Inflammatory macrophage treated with lipopolysaccharide for 4 hours (primary cell): ENCODE measurements at regions not wholly inside any gene's neighbourhood (a gene's known extent, or its start where the extent isn't known, plus 50 kb on each side); places are given as distances from the start of the nearest gene placed in this dataset.
"Not testable (repeated sequence)": the region's sequence is repeated elsewhere in the genome, so short reads cannot be mapped to it uniquely, and the experiment has no call there.

Experiments used
- DNase-seq: peaks from one replicate; pipeline ENCODE4 v3.0.0-alpha.2; 2020

DNA sequence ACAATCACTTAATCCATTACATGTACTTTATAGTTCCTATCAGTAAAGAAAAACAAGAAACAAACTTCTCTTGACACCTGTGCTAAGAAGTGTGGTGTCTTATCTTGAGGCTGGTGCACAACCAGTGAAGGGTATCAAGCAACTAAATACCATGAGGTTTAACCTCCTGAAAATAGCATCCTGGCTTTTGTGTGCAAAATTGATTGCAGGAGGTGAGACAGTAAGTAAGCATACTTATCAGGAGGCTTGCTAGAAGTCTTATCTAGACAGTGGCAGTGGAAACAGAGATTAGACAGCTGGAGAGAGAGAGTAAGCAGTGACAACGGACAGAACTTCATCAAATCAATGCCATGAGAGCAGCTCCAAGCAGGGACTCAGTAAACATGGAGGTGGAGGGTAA lies 730.3 kb downstream of the DNAH5 start:
- DNase-seq, result no peak

DNA sequence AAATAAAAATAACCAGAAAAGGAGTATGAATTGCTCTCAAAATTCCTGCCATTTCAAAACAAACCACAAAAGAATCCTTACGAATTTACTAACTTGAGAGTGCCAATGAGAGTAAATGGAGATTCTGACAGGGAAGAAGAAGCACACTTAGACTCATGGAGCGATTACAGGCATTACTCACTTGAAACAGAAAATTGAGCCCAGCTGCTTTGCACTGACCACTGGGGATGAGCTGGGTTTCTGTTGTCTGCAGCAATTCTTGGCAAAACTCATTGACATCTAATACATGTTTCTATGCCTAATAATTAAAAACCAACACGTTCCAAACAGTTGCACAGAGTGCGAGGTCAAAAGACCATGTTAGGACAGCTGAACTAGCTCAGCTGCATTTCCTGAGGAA lies 731.6 kb downstream of the DNAH5 start:
- DNase-seq, result no peak

- DNase-seq, result no peak
Measured at GRCh38 chr5:13211064-13211463, 733.4 kb downstream of the DNAH5 start.

DNA sequence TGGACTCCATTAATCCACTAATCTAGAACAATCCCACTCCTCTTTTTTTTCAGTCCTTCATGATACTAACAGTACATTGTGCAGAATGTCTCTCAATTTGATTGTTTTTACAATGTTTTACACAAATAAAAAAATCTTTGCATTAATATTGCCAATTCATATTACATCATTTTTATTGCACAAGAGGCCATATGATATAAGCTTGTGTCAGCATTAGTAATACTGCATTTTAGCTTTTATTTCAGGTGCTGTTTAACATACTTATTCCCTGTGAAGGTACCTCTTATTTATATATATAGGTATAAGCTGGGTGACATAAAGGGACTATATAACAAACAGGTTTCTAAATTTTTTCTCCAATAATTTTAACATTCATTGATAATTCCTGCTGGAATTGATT lies 737.4 kb downstream of the DNAH5 start:
- no peak for DNase-seq

- DNase-seq, result no peak
Measured at GRCh38 chr5:13201022-13201421, 743.5 kb downstream of the DNAH5 start.

DNA sequence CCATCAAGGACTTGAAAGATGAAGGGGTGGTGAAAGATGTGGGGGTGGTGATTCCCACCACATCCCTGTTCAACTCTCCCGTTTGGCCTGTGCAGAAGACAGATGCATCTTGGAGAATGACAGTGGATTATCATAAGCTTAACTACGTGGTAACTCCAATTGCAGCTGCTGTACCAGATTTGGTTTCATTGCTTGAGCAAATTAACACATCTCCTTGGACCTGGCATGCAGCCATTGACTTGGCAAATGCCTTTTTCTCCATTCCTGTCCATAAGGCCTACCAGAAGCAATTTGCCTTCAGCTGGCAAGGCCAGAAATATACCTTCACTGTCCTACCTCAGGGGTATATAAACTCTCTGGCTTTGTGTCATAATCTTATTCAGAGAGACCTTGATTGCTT lies 746.3 kb downstream of the DNAH5 start:
- DNase-seq, result not testable (repeated sequence)

- peak; percentile 22 for DNase-seq
Measured at GRCh38 chr5:13189532-13189931, 755.0 kb downstream of the DNAH5 start.

- DNase-seq, result peak; percentile 75
Measured at GRCh38 chr5:13188371-13188770, 756.1 kb downstream of the DNAH5 start.

GRCh38 chr5:13187186-13187585 lies 757.3 kb downstream of the DNAH5 start:
- no peak for DNase-seq

- DNase-seq, result peak; percentile 62
Measured at GRCh38 chr5:13186177-13186576, 758.3 kb downstream of the DNAH5 start.

GRCh38 chr5:13179407-13180087 lies 764.9 kb downstream of the DNAH5 start:
- DNase-seq, result no peak

GRCh38 chr5:13143630-13144029 lies 800.9 kb downstream of the DNAH5 start:
- DNase-seq, result no peak

DNA sequence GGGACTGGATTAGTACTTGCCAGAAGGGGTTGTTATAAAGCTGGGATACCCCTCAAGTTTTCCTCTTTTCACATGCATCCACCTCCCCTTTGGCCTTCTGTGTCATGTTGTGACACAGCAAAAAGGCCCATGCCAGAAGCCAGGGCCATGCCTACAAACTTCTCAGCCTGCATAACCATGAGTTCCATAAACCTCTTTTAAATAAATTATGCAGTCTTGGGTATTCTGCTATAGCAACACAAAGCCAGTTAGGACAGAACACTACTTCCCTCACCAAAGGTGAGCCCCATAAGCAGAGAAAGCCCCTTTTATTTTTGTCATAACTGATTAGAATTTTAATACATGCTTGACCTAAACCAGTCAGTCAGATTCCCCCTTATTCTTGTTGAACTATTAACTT lies 801.3 kb downstream of the DNAH5 start:
- no peak for DNase-seq

DNA sequence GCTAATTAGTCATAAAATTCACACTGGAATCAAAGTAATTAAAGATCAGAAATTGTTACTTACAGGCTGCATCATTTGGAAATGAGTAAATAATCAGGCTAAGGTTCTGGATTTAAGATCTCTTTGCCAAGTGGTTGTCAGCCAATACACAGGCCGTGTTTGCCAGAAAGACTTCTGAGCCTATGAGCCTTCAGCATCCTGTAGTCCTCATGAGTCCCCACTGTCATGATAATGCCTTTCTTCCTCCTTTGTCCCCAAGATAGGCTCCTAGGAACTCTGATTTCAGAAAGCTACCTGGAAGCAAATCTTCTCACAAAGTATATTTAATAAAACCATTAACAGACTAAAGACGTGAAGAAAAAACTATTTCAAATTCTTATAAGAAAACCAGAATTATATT lies 810.5 kb downstream of the DNAH5 start:
- DNase-seq, result no peak

DNA sequence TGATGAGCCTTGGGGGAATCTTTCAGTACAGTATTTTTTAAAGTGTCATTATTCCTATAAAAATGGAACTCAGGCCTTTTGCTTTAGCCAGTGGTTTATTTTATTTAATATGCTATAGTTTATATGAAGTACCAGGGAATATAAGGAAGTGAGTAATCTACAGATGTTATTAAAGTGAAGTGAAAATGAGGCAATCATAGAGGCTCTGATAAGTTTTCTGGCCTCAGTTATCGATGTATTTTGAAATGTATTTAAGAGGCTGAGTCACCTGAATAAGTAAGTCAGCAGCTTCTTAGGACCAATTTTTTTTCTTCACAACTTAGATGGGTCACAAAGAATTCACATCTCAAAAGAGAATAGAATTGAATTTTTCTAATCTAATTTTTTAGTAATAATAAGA lies 829.0 kb downstream of the DNAH5 start:
- peak; percentile 5 for DNase-seq

GRCh38 chr5:13108265-13108664 lies 836.2 kb downstream of the DNAH5 start:
- no peak for DNase-seq

GRCh38 chr5:13107537-13107936 lies 837.0 kb downstream of the DNAH5 start:
- DNase-seq, result no peak

DNA sequence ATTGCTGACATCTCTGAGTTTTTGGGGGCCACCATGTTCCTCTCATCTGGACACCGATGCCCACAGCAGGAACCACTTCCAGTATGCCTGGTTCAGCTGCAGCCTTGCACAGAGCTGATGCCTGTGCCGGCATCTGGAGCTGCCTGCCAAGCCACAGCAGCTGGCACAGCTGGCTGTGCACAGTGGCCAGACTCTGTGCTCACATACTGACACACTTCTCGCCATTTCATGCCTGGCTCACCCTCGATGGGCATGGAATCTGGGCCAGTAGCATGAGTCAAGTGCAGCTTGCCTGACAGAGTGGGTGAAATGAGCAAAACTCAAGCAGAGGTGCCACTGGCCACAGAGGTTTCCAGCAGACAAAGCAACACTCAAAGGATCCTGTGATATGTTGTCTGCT lies 863.4 kb downstream of the DNAH5 start:
- no peak for DNase-seq

- not testable (repeated sequence) for DNase-seq
Measured at GRCh38 chr5:13072936-13073335, 871.6 kb downstream of the DNAH5 start.

- no peak for DNase-seq
Measured at GRCh38 chr5:13063088-13063487, 881.4 kb downstream of the DNAH5 start.

- DNase-seq, result no peak
Measured at GRCh38 chr5:13045897-13046551, 898.5 kb downstream of the DNAH5 start.

DNA sequence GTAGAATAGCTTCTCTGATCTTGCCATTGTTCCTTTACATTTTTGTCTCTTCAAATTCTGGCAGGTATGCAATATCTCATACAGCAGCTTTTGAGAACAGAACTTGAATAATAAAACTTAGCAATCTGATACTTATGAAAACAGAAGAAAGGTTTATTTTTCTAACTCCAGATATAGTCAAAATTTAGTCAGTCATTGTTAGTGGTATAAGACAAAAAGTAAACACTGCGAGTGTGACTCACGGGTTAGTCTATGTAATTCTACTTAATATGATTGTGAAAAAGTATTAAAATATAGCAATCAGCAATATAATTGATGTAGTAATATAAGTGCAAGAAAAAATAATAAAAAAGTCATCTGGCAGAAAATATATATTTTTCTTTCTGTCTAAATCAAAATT lies 910.4 kb downstream of the DNAH5 start:
- no peak for DNase-seq

GRCh38 chr5:13029211-13029610 lies 915.3 kb downstream of the DNAH5 start:
- no peak for DNase-seq

DNA sequence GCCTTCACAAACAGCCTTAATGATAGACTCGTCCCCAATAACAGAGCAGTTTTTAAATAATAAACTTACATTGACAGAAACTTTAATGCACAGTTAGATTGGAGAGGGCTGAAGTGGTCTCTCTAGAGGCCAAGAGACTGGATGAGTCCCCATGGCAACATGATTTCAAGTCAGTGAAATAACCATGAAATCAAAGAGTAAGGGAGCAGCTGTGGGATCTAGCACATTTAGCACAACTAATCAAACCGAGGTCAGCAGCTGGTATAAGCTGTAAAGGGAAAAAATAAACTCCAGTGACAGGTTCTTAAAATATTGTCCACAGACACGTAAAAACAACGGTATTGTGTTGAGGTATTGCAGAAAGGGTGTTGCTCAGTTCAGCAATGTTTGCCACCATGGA lies 916.6 kb downstream of the DNAH5 start:
- no peak for DNase-seq

GRCh38 chr5:13019729-13020128 lies 924.8 kb downstream of the DNAH5 start:
- DNase-seq, result no peak
